ENCODE measurements at regions not wholly inside any gene's neighbourhood (a gene's known extent, or its start where the extent isn't known, plus 50 kb on each side); places are given as distances from the start of the nearest gene placed in this dataset.
"Not testable (repeated sequence)": the region's sequence is repeated elsewhere in the genome, so short reads cannot be mapped to it uniquely, and the experiment has no call there.

GRCh38 chr1:223041481-223041880 is 101.6 kb downstream of the TLR5 start:
- Histone ChIP-seq H3K9me3 (no peaks in the 10 kb centered on the region), H3K4me3 (replicated peaks in 1 of 3) (no peak overlapping the region), H3K36me3 (no peaks in the 10 kb centered on the region), H3K27ac (peak overlapping the region; percentile 65 to 74 (median 73)), H3K27me3 (no peaks in the 10 kb centered on the region), H3K4me1 (peaks cover 12 to 25% of the 10 kb centered on the region in 2 donors)
- 32 to 35% methylated on average over 2 of the region's 2 CpGs for WGBS, 2 donors
- DNase-seq = peak; percentile 43 to 74
- intact Hi-C loops (cut with DNase I) = no loop called here
- TF ChIP-seq POLR2A (IDR thresholded peaks at IDR 0.05) = peak in 1 of 2 donors; percentile 39
- TF ChIP-seq, protein P1, sequence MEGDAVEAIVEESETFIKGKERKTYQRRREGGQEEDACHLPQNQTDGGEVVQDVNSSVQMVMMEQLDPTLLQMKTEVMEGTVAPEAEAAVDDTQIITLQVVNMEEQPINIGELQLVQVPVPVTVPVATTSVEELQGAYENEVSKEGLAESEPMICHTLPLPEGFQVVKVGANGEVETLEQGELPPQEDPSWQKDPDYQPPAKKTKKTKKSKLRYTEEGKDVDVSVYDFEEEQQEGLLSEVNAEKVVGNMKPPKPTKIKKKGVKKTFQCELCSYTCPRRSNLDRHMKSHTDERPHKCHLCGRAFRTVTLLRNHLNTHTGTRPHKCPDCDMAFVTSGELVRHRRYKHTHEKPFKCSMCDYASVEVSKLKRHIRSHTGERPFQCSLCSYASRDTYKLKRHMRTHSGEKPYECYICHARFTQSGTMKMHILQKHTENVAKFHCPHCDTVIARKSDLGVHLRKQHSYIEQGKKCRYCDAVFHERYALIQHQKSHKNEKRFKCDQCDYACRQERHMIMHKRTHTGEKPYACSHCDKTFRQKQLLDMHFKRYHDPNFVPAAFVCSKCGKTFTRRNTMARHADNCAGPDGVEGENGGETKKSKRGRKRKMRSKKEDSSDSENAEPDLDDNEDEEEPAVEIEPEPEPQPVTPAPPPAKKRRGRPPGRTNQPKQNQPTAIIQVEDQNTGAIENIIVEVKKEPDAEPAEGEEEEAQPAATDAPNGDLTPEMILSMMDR (IDR thresholded peaks at IDR 0.05) = peak in 1 of 6 experiments; percentile 6

DNA sequence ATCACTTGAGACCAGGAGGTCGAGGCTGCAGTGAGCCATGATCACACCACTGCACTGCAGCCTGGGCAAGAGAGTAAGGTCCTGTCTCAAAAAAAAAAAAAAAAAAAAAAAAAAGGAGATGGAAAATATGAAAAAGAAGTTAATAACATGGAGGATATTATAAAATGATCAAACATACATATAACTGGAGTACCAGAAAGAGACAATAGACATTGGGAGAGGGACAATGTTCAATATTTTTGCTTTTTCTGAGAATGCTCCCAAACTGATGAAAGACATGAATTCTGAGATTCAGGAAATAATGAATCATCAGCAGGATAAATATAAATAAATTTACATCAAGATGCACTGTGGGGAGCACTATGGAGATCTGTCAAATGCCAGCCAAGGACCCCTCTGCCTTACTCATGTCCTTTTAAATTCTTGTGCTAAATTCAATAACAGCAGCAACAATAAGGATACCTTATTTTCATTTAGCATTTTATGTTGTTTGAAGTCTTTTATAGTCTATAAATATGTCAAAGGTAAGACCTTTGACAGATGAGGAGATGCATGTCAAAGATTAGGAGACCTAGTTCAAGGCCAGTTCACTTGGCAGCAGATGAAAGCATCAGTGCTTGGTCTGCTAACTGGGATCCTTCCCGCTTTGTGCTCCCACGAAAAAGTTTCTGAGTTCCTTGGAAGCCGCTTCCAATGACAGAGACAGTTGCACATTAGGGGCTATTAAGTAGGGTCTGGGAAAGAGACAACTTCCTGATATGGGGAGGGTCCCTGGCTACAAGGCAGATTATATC is 97.7 kb downstream of the TLR5 start:
- WGBS, 2 donors = 65 to 67% methylated on average over 4 of the region's 4 CpGs

DNA sequence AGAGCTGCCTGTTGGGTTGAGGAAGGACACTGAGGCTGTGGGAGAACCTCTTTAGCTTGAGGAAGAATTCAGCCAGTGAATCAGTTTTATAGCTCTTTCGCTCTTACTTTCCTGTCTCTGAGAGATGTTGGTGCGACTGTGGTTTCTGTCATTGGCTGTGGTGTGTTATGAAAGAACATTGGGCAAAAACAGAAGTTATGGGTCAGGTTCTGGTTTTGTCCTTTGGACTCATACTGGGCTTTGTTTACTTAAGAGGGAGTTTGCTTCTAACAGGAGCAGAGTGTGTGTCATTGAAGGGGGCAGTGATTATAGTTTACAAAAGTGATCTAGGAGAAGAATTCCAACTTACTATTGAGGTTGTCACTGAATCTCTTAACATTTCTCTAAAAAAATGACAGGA is 97.0 kb downstream of the TLR5 start:
- intact Hi-C loops (cut with DNase I) = no loop called here
- H3K27ac ChIP-seq = no peak overlapping the region
- 95 to 98% methylated on average over 2 of the region's 2 CpGs for WGBS, 2 donors
- H3K4me3 ChIP-seq (replicated peaks in 1 of 3) = no peak overlapping the region
- no peaks in the 10 kb centered on the region for H3K9me3 ChIP-seq
- DNase-seq = no peak
- TF ChIP-seq POLR2A (IDR thresholded peaks at IDR 0.05) = no peak
- TF ChIP-seq, protein P1 (IDR thresholded peaks at IDR 0.05) = no peak
- H3K27me3 ChIP-seq = no peaks in the 10 kb centered on the region
- H3K4me1 ChIP-seq = peaks cover 9% of the 10 kb centered on the region in 2 donors
- H3K36me3 ChIP-seq = no peaks in the 10 kb centered on the region

More for the DNA sequence above, 97.7 kb downstream of the TLR5 start:
- Histone ChIP-seq H3K27ac (no peak overlapping the region), H3K27me3 (no peaks in the 10 kb centered on the region), H3K4me1 (peaks cover 12 to 16% of the 10 kb centered on the region in 2 donors), H3K9me3 (no peaks in the 10 kb centered on the region), H3K4me3 (replicated peaks in 1 of 3) (no peak overlapping the region), H3K36me3 (no peaks in the 10 kb centered on the region)
- DNase-seq = no peak
- TF ChIP-seq, protein P1 (IDR thresholded peaks at IDR 0.05) = no peak
- TF ChIP-seq POLR2A (IDR thresholded peaks at IDR 0.05) = no peak
- intact Hi-C loops (cut with DNase I) = no loop called here

- whole genome bisulfite sequencing, 2 donors = 91 to 94% methylated on average over 8 of the region's 8 CpGs
- H3K4me3 ChIP-seq (replicated peaks in 1 of 3); intact Hi-C loops (cut with DNase I); DNase-seq; H3K27me3 ChIP-seq; H3K27ac ChIP-seq; H3K4me1 ChIP-seq; H3K9me3 ChIP-seq; H3K36me3 ChIP-seq: not testable (repeated sequence)
Measured at GRCh38 chr1:223046463-223046862, 96.6 kb downstream of the TLR5 start.

- intact Hi-C loops (cut with DNase I) = no loop called here
- WGBS, 2 donors = 64 to 76% methylated on average over 2 of the region's 2 CpGs
Measured at GRCh38 chr1:223048026-223048425, 95.0 kb downstream of the TLR5 start.

More at GRCh38 chr1:223048026-223048425, 95.0 kb downstream of the TLR5 start:
- no peak for DNase-seq
- TF ChIP-seq, protein P1 (IDR thresholded peaks at IDR 0.05) = no peak
- TF ChIP-seq POLR2A (IDR thresholded peaks at IDR 0.05) = no peak
- H3K27ac ChIP-seq = no peak overlapping the region
- no peaks in the 10 kb centered on the region for H3K9me3 ChIP-seq
- no peaks in the 10 kb centered on the region for H3K4me1 ChIP-seq
- H3K27me3 ChIP-seq = no peaks in the 10 kb centered on the region
- no peak overlapping the region for H3K4me3 ChIP-seq (replicated peaks in 1 of 3)
- H3K36me3 ChIP-seq = no peaks in the 10 kb centered on the region

Measured in thyroid gland (tissue), 4 donors.